ENCODE measurements at regions not wholly inside any gene's neighbourhood (a gene's known extent, or its start where the extent isn't known, plus 50 kb on each side); places are given as distances from the start of the nearest gene placed in this dataset.
"Not testable (repeated sequence)": the region's sequence is repeated elsewhere in the genome, so short reads cannot be mapped to it uniquely, and the experiment has no call there.

GRCh38 chr10:7071421-7071820 lies 339.4 kb downstream of the SFMBT2 start:
- Histone ChIP-seq H3K9me3 (peaks cover 0 to 8% (median 0%) of the 10 kb centered on the region in 4 donors), H3K36me3 (no peaks in the 10 kb centered on the region), H3K4me1 (peaks cover 0 to 12% (median 0%) of the 10 kb centered on the region in 4 donors), H3K4me3 (no peak overlapping the region), H3K27ac (no peak overlapping the region), H3K27me3 (no peaks in the 10 kb centered on the region)
- DNase-seq (ENCODE audit: low spot score in 2 of 2) = no peak
- WGBS, 2 donors = 75 to 86% methylated on average over 2 of the region's 2 CpGs
- no peak for TF ChIP-seq EP300 (IDR thresholded peaks at IDR 0.05)
- no peak for TF ChIP-seq POLR2A (IDR thresholded peaks at IDR 0.05)
- TF ChIP-seq CTCF (IDR thresholded peaks at IDR 0.05) = no peak

GRCh38 chr10:7070950-7071349 lies 339.9 kb downstream of the SFMBT2 start:
- WGBS, 2 donors = 76 to 80% methylated on average over 2 of the region's 2 CpGs
- no peak for TF ChIP-seq POLR2A (IDR thresholded peaks at IDR 0.05)
- no peak for TF ChIP-seq EP300 (IDR thresholded peaks at IDR 0.05)
- no peak for TF ChIP-seq CTCF (IDR thresholded peaks at IDR 0.05)
- peaks cover 0 to 8% (median 0%) of the 10 kb centered on the region in 4 donors for H3K9me3 ChIP-seq

GRCh38 chr10:7069706-7070105 lies 341.1 kb downstream of the SFMBT2 start:
- no peak for TF ChIP-seq EP300 (IDR thresholded peaks at IDR 0.05)
- Histone ChIP-seq H3K27ac (no peak overlapping the region), H3K9me3 (peaks cover 0 to 8% (median 0%) of the 10 kb centered on the region in 4 donors), H3K36me3 (no peaks in the 10 kb centered on the region), H3K4me1 (peaks cover 0 to under 1% (median 0%) of the 10 kb centered on the region in 4 donors), H3K27me3 (no peaks in the 10 kb centered on the region), H3K4me3 (no peak overlapping the region)
- DNase-seq (ENCODE audit: low spot score in 2 of 2) = no peak
- 90 to 91% methylated on average over 6 of the region's 6 CpGs for WGBS, 2 donors

More at GRCh38 chr10:7070950-7071349, 339.9 kb downstream of the SFMBT2 start:
- Histone ChIP-seq H3K27me3 (no peaks in the 10 kb centered on the region), H3K36me3 (no peaks in the 10 kb centered on the region), H3K27ac (no peak overlapping the region), H3K4me1 (peaks cover 0 to 11% (median 0%) of the 10 kb centered on the region in 4 donors), H3K4me3 (no peak overlapping the region)
- DNase-seq (ENCODE audit: low spot score in 2 of 2) = no peak

- TF ChIP-seq CTCF (IDR thresholded peaks at IDR 0.05) (no peak), POLR2A (IDR thresholded peaks at IDR 0.05) (no peak), EP300 (IDR thresholded peaks at IDR 0.05) (no peak)
- no peak for DNase-seq (ENCODE audit: low spot score in 2 of 2)
- Histone ChIP-seq H3K27ac (no peak overlapping the region), H3K9me3 (no peaks in the 10 kb centered on the region), H3K27me3 (no peaks in the 10 kb centered on the region), H3K4me1 (no peaks in the 10 kb centered on the region), H3K36me3 (no peaks in the 10 kb centered on the region), H3K4me3 (no peak overlapping the region)
- WGBS, 2 donors = 64 to 66% methylated on average over 4 of the region's 4 CpGs
Observed at GRCh38 chr10:7056216-7056615, 354.6 kb downstream of the SFMBT2 start.

GRCh38 chr10:7054915-7055314 lies 355.9 kb downstream of the SFMBT2 start:
- H3K27ac ChIP-seq = no peak overlapping the region
- peaks cover 0 to 1% (median 0%) of the 10 kb centered on the region in 4 donors for H3K9me3 ChIP-seq
- no peak for TF ChIP-seq CTCF (IDR thresholded peaks at IDR 0.05)
- no peak for TF ChIP-seq POLR2A (IDR thresholded peaks at IDR 0.05)
- TF ChIP-seq EP300 (IDR thresholded peaks at IDR 0.05) = no peak
- no peaks in the 10 kb centered on the region for H3K27me3 ChIP-seq
- H3K4me1 ChIP-seq = no peaks in the 10 kb centered on the region
- 63 to 64% methylated on average over 6 of the region's 6 CpGs for WGBS, 2 donors
- no peak for DNase-seq (ENCODE audit: low spot score in 2 of 2)
- no peak overlapping the region for H3K4me3 ChIP-seq
- H3K36me3 ChIP-seq = no peaks in the 10 kb centered on the region

- WGBS, 2 donors = 86% methylated on average over 3 of the region's 3 CpGs
Observed at GRCh38 chr10:7053195-7053594, 357.6 kb downstream of the SFMBT2 start.

GRCh38 chr10:7050024-7050423 lies 360.8 kb downstream of the SFMBT2 start:
- H3K9me3 ChIP-seq; H3K36me3 ChIP-seq; DNase-seq (ENCODE audit: low spot score in 2 of 2); H3K4me3 ChIP-seq; H3K27me3 ChIP-seq; H3K27ac ChIP-seq; H3K4me1 ChIP-seq: not testable (repeated sequence)
- WGBS, 2 donors = 95 to 100% methylated on average over 3 of the region's 3 CpGs

More at GRCh38 chr10:7053195-7053594, 357.6 kb downstream of the SFMBT2 start:
- Histone ChIP-seq H3K4me1 (no peaks in the 10 kb centered on the region), H3K36me3 (no peaks in the 10 kb centered on the region), H3K27me3 (no peaks in the 10 kb centered on the region), H3K27ac (no peak overlapping the region), H3K9me3 (peaks cover 0 to 3% (median 0%) of the 10 kb centered on the region in 4 donors), H3K4me3 (no peak overlapping the region)
- no peak for DNase-seq (ENCODE audit: low spot score in 2 of 2)
- no peak for TF ChIP-seq EP300 (IDR thresholded peaks at IDR 0.05)
- TF ChIP-seq POLR2A (IDR thresholded peaks at IDR 0.05) = no peak
- no peak for TF ChIP-seq CTCF (IDR thresholded peaks at IDR 0.05)
